NOMO-1 treated with DMSO at 0.1 percent for 48 hours (cell line): ENCODE measurements at regions not wholly inside any gene's neighbourhood (a gene's known extent, or its start where the extent isn't known, plus 50 kb on each side); places are given as distances from the start of the nearest gene placed in this dataset.
"Not testable (repeated sequence)": the region's sequence is repeated elsewhere in the genome, so short reads cannot be mapped to it uniquely, and the experiment has no call there.

Source experiments
- DNase-seq: peaks from one replicate; lab custom pipeline; 2025; ENCODE audit not compliant: unreplicated experiment; lab: John Stamatoyannopoulos, UW

DNA sequence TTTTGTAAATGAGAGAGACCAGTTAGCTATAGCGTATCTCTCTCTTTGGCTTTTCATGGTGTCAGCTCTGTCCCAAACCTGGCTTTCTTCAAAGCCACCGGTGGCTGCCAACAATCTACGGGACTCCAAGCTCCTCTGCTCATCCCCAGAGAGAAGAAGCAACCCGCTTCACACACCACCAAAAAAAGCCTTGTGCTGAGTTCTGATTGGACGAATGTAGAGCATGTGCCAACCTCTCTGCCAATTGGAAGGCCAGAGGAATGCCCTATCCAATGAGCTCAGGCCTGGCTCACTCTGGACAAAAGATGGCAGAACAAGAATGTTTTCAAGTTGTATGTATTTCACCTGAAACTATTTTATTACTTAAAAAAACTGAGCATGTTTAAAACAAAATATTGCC, 202.4 kb downstream of the C16orf95 start:
- no peak for DNase-seq

DNA sequence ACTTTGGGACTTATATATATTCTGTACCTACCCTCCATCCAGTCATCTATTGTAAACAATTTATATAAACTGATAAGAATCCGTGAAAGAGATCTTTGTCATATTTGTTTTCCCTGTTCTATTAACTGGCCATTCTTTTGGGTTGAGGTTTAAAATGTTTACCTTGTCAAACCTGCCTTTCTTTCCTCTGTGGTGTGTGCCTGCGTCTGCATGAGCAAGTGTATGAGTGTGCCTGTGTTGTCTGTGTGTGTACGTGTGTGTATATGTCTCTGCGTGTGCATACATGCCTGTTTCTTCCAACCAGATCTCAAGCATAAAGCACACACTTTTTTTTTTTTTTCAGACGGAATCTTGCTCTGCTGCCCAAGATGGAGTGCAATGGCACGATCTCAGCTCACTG, 201.5 kb downstream of the C16orf95 start:
- no peak for DNase-seq

DNA sequence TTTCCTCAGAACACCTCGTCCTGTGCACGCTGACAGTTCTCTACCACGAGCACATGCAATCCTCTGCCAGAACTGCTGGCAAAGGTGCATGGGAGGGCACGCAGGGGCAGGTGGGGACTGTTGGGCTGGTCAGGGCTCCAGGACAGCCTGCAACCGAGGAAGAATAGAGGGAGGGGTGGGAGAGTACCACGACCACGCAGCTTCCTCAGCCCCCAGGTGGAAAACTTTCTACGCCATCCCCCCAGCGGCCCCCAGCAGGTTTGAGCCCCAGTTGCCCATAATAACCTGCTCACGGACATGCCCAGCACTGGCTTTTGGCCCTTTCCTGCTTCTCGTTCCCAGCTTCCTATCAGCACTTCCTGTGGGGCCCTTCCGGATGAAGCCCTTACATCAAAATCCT, 199.3 kb downstream of the C16orf95 start:
- DNase-seq, result no peak

DNA sequence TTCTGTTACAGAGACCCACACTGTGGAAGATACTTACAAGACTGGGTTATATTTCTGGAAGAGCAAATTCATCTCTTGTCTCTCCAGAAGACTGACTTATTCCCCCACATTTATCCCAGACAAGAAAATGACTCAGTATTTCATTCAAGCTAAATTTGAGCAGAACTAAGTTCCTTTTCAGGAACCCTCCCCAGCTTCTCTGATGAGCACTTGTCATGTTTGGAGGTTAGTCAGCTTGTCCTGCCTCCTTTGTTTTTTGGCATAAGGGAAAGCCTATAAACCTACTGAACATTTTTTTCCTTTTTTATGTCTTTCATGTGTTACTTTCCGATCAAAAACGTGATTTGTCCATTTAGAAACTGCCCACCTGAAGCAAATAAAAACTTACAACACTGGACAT, 198.0 kb downstream of the C16orf95 start:
- DNase-seq, result no peak

DNA sequence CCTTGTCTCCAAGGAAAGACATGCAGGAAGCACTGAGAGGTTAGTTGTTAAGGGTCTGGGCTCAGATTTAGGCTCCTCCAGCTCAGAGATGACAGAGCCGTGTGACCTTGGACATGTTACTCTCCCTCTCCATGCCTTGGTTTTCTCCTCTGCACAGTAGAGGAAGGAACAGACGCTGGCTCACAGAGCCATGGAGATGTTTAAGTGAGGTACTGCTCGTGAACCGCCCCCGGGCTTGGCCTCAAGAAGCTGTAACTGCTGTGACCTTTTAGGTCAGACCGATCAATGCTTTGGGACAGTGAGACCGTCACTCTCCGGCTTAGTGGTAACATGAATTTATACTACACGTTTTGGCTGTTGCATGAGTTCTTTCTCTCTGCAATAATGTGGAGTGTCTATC, 197.4 kb downstream of the C16orf95 start:
- no peak for DNase-seq

DNA sequence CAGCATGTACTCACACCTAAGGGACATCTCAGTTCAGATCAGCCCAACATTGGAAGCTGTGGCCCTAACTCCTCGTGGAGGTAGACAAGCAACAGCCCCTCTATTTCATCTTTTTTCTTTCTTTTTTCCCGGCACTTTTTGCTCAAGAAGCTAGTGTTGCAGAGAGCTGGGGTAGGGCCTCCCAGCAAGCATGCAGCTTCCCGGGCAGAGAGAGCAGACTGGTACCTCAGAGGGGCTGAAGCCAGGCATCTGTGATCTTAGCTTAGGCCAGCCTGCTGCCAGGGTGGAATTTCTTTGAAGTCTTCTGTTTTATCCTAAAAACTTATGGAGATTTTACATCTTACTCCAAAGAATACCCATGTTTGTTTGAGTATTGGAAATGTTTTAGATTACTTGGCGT, 195.4 kb downstream of the C16orf95 start:
- DNase-seq, result no peak

DNA sequence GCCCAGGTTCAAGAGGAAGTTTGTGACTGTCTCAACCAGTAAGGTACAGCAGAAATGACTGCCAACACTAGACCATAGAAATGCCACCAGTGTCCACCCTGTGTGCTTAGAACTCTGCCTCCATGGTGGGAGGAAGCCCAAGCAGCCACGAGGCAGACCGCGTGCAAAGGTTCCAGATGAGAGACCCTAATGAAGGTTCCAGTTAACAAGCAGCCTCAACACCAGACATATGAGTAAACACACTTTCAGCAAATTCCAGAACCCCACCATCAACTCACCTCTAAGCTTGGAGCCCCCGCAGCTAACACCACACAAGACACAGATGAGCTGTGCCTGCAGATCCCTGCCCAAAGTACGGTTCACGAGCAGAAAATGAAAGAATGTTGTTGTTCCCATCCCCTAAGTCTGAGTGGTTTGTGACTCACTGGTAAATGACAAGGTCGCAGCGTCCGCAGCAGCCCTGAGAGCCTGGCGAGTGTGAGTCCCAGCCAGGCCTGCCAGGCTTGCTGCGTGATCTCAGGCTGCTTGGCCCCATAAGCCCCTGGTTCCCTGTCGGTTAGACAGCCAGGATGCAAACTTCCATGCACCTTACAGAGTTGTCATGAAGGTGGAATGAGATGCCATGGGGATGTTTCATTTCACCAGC, 193.7 kb downstream of the C16orf95 start:
- DNase-seq, result no peak

DNA sequence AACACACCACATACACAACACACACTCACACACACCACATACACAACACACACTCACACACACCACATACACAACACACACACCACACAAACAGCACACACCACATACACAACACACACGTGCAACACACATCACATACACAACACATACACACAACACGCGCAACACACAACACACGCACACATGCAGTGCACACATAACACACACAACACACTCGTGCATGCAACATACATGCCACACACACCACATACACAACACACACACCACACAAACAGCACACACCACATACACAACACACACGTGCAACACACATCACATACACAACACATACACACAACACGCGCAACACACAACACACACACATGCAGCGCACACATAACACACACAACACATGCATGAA, 192.8 kb downstream of the C16orf95 start:
- not testable (repeated sequence) for DNase-seq

DNA sequence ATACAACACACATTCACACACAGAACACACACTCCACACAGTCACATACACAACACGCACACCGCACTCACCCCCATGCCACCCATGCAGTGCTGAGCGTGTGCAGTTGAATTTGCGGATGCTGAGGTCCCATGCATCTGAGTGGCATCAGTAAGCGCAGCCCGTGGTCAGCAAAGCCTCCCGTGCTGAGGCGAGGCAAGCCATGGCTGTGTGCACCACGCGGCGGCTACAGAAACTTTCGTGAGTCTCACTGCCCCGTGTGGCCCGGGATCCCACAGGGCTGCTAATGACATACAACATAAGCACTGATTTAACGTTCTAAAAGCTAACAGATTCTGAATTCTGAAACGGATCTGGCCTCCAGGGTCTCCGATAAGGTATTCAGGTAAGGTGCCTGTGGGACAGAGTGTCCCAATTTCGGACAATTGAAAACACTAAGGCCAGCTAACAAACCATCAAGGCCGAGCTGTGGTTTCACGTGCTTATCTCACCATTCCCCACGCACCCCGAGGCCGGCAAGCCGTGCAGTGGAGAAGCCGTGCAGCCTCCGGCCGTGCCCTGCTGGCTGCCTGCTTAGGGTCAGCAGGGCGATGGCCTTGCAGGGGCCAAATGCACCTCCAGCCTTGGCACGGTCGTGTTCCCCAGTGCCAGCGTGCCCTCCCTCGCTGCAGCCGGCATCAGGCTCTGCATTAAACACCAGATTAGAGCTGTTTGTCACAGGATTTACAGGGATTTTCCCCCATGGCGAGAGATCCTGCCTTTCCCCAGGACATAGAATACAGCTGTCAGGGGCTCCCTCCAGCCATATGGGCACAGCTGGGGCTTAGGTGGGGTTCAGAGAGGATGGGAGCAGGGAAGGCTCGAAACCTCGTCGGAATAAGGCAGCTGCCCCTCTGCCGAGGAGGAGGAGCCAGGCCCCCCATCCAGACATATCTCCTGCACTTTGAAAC, 191.7 kb downstream of the C16orf95 start:
- no peak for DNase-seq

DNA sequence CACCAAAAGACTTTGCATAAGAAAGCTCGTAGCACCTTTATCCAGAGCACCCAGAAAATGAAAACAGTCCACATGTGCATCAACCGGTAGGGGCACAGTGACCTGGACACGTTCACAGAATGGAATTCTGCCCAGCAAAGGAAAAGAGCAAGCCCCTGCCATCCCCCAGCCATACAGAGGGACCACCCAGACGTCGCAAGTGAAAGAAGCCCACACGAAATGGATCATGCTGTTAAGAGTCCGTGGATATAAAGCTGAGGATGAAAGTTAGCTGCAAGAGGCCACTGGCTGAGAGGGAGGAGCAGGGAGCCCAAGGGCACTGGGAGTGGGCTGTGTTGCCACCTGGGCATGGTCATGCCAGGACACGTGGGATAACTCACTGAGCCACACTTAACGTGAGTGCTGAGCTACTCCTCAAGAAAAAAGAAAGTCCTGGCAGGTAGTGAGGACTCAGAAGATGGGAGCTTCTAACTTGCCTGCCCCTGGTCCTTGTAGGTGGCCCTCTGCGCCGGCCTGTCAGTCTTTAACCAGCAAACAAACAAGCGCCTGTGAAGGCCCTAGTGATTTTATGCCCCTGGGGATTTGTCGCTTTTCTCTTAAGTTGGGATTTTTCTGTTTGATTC, 190.7 kb downstream of the C16orf95 start:
- DNase-seq, result no peak

DNA sequence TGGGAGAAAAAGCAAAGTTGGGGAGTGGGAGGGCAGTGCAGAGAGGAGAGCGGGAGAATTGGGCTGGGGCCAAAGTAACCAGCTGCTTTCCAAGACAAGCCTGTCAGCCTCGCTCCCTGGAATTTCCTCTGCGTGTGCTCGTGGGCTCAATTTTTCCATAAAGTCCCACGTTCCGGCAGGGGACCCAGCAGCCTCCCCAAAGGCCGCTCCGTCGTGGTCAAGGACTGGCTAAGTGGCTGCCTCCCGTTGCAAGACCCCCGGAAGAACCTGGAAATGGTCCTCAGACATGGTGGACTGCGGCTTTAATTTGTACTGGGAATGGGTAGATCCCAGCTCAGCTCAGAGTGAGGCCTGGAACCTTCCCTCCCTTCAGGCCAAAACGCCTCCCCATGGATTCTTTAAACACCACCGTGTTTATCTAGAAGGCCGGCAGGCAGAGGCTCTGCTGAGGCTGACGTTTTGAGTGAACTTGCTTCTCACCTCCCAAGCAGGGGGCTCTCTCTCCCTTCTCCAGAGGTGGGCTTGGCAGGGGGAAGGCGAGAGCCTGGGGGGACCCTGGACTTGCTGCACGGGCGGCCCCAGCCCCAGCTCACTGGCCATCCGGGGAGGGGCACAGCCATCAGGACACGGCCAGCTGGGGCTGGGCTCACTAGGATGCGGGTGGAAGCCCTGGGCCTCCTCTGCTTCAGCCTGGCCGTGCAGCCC, 190.0 kb downstream of the C16orf95 start:
- DNase-seq, result no peak

DNA sequence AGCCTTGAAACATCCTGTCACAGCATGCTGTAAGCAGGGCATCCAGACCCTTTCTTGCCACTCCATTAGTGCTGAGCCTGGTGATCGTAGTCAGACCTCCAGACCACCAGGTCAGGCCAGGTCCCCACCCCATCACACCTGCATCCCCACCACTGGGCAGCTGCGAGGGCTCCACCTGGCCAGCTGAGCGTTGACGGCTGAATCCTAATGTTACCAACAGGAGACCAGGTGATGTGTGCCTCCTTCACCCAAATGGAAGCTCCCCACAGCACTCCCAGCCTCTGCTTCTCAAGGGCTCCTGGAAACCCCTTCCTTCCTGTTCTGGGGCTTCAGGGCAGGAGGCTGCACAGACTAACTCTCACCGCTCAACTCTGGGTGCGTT, 189.4 kb downstream of the C16orf95 start:
- DNase-seq, result no peak

DNA sequence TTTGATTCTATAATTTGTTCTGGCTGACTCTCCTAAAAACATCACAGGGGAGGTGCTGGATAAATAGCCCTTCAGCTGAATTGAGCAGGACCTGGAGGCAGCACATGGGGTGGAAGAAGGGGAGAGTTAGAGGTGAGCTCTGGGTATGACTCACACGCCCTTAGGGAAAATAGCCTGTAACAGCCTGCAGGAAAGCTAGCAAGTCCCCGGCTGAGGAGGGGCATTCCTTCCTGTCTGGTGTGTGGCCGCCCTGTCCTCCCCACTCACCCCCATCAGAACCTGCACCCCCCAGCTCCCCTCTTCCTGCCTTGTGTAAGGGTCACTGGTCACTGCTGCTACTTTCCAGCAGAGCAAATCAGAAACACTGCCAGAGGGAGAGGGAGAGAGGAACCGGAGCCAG, 187.4 kb downstream of the C16orf95 start:
- DNase-seq, result no peak

DNA sequence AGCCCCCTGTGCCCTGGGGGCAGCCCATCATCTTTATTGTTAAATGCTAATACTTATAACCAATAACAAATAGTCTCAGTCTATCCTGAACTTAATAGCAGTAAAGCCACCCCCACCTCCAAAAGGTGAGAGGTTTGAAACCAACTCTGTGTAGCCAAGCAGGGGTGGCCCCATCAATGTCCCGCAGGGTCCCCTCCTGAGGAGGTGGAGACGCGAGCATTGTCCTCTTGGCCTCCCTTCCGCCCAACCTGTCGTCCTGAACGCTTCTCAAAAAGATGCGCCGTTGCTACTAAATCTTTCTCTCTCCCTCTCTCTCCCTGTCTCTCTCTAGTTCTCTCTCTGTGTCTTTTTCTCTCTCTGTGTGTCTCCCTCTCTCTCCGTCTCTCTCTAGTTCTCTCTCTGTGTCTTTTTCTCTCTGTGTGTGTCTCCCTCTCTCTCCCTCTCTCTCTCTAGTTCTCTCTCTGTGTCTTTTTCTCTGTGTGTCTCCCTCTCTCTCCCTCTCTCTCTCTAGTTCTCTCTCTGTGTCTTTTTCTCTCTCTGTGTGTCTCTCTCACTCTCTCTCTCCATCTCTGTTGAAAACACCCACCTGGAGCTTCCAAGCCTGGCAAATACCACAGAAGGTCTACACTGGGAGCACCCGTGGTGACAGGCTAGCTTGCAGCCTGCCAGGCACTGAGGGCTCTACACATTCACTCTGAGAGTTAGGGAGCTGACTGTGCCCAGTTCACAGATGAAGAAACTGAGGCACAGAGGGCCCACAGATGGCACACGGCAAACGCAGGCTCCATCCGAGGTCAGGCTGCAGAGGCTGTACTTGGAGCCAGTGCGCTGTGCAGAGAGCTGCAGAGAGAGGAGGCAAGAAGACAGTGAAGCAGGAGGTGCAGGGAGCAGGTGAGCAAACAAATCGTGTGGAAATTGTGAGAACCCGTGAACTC, 185.9 kb downstream of the C16orf95 start:
- no peak for DNase-seq

DNA sequence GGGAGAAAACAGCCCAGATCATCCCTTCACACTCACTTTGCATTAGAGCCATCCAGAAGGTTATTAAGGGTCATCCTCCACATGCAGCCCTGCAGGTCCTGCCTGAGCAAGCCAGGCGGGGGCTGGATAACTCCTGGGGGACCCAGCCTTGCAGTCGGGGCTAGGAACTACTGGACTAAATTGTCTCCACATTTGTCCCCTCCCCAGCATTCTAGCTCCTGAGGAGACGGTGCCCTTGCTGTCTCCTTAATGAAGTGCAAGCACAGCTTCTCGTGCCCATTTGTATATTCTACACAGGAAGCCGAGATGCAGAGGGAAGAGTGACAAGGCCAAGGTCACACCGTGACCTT, 185.2 kb downstream of the C16orf95 start:
- DNase-seq, result no peak

DNA sequence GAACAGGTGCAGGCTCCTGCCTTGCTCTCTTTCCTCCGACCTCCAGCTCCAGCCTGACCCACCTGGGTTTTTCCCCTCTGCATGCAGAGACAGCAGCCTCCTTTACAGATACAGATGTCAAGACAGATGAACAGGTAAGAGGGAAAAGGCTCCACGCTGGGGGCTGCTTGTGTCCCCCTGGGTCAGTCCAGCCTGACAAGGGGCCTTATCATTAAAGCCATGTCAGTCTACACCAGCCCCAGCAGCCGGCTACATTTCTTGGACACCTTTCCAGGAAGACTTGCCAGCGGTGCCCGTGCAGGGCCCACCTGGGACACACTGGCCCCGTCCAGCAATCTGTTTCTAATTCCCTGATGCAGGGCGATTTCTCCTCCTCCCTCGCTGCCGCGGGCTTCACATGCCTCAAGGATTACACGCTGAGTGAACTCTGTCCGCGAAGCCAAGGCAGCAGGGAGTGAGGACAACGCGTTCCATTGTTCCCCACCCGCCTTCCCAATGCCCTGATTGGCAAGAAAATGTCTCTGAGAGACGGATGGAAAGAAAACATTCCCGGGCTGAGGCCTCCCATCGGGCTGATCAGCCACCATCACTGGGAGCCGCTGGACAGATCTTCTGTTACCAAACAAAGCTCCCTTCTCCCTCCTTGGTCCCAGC, 184.7 kb downstream of the C16orf95 start:
- DNase-seq, result no peak

DNA sequence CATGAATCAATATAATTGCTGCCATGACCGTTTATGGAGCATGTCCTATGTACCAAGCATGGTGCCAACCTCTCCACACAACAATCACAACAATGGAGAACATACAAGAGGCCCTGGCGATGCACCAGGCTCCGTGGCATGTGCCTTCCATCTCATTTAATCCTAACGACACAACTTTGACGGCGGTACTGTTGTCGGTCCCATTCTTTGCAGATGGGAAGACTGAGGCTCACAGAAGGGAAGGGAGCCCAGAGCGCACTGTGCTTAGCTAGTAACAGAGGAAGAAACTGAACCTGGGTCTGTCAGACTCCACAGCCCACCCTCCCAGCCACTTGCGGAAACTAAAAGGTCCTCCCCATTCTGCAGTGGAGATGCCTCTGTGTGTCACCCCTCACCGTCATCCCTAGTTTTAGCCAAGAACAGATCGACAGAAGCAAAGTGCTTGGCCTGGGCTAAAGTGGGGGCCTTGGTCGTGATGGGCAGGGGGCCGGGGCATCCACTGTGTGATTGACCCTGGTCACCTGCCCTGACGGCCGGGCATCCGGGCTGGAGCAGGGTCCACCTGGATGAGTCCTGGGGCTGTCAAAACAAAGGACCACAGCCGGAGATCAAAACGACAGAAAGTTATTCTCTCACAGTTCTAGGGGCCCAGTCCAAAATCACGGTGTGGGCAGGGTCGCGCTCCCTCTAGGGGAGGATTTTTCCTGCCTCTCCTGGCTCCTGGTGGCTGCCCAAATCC, 183.9 kb downstream of the C16orf95 start:
- DNase-seq, result no peak

DNA sequence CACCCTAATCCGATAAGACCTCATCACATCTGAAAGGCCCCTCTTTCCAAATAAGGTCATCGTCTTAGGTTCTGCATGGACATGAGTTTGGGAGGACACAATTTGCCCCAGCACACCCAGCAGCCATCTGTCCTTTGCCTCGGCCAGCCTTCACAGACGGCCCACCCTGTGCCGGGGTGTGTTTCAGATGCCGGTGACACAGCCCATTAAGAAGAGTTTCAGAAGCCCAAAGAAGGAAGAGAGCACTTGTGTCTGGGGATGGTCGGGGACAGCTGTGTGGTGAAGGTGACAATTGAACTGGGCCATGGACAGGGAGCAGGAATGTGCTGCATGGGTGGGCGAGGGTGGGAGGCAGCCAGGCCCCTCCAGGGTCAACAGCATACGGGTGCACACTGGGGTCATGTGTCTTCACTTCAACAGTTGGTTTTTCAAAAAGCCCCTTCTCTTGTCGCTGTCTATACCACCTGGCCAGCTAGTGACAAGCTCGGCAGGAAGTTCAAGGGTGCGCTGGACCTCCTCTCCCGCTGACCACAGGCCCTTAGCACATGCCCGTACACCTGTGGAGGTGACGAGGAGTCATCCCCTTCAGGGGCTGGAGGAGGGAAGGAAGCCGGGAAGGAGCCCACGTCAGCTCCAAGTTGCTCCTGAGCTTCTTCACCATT, 183.1 kb downstream of the C16orf95 start:
- DNase-seq, result no peak

DNA sequence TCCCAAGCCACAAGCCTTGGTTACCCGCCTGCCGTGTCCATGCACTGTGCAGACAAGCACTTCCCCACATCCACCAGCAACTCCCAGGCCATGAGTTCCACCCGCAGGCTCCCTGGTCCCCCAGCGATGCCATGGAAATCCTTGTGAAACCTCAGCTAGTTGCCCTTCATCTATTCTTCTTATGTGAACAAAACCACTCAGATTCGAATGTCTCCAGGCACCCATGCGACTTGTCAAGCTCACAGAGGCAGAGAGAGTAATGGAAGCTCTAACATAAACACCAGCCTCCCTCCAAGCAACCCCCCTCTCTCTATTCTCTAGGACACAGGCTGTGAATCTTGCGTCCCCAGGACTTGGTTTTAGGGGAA, 182.6 kb downstream of the C16orf95 start:
- DNase-seq, result no peak
